ENCODE measurements at regions not wholly inside any gene's neighbourhood (a gene's known extent, or its start where the extent isn't known, plus 50 kb on each side); places are given as distances from the start of the nearest gene placed in this dataset.

DNA sequence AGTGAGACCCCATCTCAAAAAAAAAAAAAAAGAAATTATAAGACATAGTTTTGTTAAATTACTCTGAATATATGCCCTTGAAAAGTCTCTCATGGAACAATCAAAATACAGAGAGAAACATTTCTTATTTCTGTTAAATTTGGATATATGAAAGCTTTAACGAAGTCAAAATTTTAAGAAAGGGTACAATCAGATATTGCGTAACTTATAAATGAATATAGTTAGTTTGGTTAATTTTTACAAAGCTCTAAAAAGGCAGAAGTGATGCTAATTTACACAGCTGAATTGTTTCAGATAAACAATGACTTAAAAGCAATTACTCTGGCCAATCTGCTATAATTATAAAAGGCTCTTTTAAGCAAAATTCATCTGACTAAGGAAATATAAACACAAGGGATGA, 611.6 kb upstream of the CCDC179 start:
- no peak for TF ChIP-seq EZH2phosphoT487 (IDR thresholded peaks at IDR 0.05; ENCODE audit: borderline replicate concordance, low read length)
- TF ChIP-seq, protein P1, sequence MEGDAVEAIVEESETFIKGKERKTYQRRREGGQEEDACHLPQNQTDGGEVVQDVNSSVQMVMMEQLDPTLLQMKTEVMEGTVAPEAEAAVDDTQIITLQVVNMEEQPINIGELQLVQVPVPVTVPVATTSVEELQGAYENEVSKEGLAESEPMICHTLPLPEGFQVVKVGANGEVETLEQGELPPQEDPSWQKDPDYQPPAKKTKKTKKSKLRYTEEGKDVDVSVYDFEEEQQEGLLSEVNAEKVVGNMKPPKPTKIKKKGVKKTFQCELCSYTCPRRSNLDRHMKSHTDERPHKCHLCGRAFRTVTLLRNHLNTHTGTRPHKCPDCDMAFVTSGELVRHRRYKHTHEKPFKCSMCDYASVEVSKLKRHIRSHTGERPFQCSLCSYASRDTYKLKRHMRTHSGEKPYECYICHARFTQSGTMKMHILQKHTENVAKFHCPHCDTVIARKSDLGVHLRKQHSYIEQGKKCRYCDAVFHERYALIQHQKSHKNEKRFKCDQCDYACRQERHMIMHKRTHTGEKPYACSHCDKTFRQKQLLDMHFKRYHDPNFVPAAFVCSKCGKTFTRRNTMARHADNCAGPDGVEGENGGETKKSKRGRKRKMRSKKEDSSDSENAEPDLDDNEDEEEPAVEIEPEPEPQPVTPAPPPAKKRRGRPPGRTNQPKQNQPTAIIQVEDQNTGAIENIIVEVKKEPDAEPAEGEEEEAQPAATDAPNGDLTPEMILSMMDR (IDR thresholded peaks at IDR 0.05; ENCODE audit: low read depth, low read length, poor library complexity, severe bottlenecking) = no peak

All from DOHH2 (cell line).